ENCODE measurements at regions not wholly inside any gene's neighbourhood (a gene's known extent, or its start where the extent isn't known, plus 50 kb on each side); places are given as distances from the start of the nearest gene placed in this dataset.

GRCh38 chr22:49614966-49615965 is 212.4 kb downstream of the BRD1 start:
- H3K36me3 ChIP-seq (ENCODE audit: control insufficient read depth, insufficient read depth, low read length) = no peaks in the 10 kb centered on the region
- no peak for TF ChIP-seq CTCF (IDR thresholded peaks at IDR 0.05; ENCODE audit: insufficient read depth, low read depth, low read length)
- no peaks in the 10 kb centered on the region for H3K27me3 ChIP-seq (ENCODE audit: control insufficient read depth, insufficient read depth, low read length)
- DNase-seq (ENCODE audit: low read depth) = no peak
- H3K4me3 ChIP-seq (ENCODE audit: low read depth, low read length) = no peak overlapping the region
- ChIA-PET POLR2A (no interaction called here), CTCF (no interaction called here)

GRCh38 chr22:49613511-49614270 is 214.0 kb downstream of the BRD1 start:
- POLR2A ChIA-PET = no interaction called here
- Histone ChIP-seq H3K36me3 (ENCODE audit: control insufficient read depth, insufficient read depth, low read length) (no peaks in the 10 kb centered on the region), H3K4me3 (ENCODE audit: low read depth, low read length) (no peak overlapping the region), H3K27me3 (ENCODE audit: control insufficient read depth, insufficient read depth, low read length) (no peaks in the 10 kb centered on the region)
- CTCF ChIA-PET = no interaction called here
- DNase-seq (ENCODE audit: low read depth) = no peak
- TF ChIP-seq CTCF (IDR thresholded peaks at IDR 0.05; ENCODE audit: insufficient read depth, low read depth, low read length) = no peak

GRCh38 chr22:49613108-49613507 is 214.6 kb downstream of the BRD1 start:
- H3K27me3 ChIP-seq (ENCODE audit: control insufficient read depth, insufficient read depth, low read length) = no peaks in the 10 kb centered on the region
- CTCF ChIA-PET = no interaction called here
- no peak for TF ChIP-seq CTCF (IDR thresholded peaks at IDR 0.05; ENCODE audit: insufficient read depth, low read depth, low read length)
- no peaks in the 10 kb centered on the region for H3K36me3 ChIP-seq (ENCODE audit: control insufficient read depth, insufficient read depth, low read length)
- DNase-seq (ENCODE audit: low read depth) = no peak
- POLR2A ChIA-PET = no interaction called here
- no peak overlapping the region for H3K4me3 ChIP-seq (ENCODE audit: low read depth, low read length)

- no peak for TF ChIP-seq CTCF (IDR thresholded peaks at IDR 0.05; ENCODE audit: insufficient read depth, low read depth, low read length)
- no peak overlapping the region for H3K4me3 ChIP-seq (ENCODE audit: low read depth, low read length)
- no peaks in the 10 kb centered on the region for H3K36me3 ChIP-seq (ENCODE audit: control insufficient read depth, insufficient read depth, low read length)
- DNase-seq (ENCODE audit: low read depth) = no peak
- no peaks in the 10 kb centered on the region for H3K27me3 ChIP-seq (ENCODE audit: control insufficient read depth, insufficient read depth, low read length)
- CTCF ChIA-PET = no interaction called here
- POLR2A ChIA-PET = no interaction called here
Observed at GRCh38 chr22:49609207-49609876, 218.3 kb downstream of the BRD1 start.

GRCh38 chr22:49608660-49609059 is 219.0 kb downstream of the BRD1 start:
- ChIA-PET CTCF (no interaction called here), POLR2A (no interaction called here)
- H3K4me3 ChIP-seq (ENCODE audit: low read depth, low read length) = no peak overlapping the region
- TF ChIP-seq CTCF (IDR thresholded peaks at IDR 0.05; ENCODE audit: insufficient read depth, low read depth, low read length) = no peak
- H3K27me3 ChIP-seq (ENCODE audit: control insufficient read depth, insufficient read depth, low read length) = no peaks in the 10 kb centered on the region
- no peak for DNase-seq (ENCODE audit: low read depth)
- no peaks in the 10 kb centered on the region for H3K36me3 ChIP-seq (ENCODE audit: control insufficient read depth, insufficient read depth, low read length)

All from BJ (cell line).